GM21515 (cell line): ENCODE measurements at regions not wholly inside any gene's neighbourhood (a gene's known extent, or its start where the extent isn't known, plus 50 kb on each side); places are given as distances from the start of the nearest gene placed in this dataset.

ENCODE experiments used
- ATAC-seq: cut with Tn5 transposase; IDR thresholded peaks from one replicate; pipeline ENCODE4 v1.9.1; 2021; ENCODE audit not compliant: unreplicated experiment

DNA sequence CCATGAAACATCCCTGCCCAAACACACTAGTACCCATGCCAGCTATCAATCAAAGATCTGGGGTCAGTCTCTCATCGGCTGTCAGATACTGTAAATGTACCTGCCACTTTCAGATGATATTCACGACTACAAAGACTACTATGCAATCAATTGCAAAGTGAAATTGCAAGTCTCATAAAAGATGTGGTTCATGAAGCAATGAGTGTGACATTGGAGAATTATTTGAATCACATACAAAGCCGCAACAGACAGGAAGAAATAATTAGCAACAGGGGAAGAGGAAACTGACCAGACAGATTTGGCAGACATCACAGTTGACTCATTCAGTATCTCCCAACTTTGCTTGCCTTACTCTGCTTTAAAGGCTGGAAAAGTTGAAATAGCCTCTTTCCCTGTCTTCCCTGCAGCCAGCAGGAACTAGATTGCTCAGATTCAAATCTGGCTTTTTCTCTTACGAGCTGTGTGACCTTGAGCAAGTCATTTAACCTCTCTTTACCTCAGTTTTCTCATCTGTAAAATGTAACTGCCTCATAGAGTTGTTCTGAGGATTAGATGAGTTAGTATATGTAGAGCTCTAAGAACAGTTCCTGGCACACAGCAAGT lies 95.7 kb upstream of the C3orf80 start:
- ATAC-seq: peak; percentile 45

DNA sequence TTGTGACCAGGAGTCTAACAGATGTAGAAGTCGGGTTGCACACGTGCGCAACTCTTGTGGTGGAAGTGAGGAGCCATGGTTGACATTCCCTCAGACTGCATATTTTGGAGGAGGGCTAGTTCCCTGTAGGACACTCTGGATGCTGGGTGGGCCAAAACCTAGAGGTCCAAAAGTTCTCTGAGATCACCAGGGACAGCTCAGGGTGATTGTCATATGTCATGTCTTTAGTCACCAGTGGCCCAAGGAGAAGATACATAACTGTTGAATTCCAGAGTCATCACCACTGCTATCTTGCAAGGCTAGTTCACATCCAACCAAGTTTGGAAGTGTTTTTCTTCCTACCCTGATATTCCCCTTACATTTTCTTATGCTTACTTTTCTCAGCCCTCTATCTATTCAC lies 95.2 kb upstream of the C3orf80 start:
- ATAC-seq: no peak

DNA sequence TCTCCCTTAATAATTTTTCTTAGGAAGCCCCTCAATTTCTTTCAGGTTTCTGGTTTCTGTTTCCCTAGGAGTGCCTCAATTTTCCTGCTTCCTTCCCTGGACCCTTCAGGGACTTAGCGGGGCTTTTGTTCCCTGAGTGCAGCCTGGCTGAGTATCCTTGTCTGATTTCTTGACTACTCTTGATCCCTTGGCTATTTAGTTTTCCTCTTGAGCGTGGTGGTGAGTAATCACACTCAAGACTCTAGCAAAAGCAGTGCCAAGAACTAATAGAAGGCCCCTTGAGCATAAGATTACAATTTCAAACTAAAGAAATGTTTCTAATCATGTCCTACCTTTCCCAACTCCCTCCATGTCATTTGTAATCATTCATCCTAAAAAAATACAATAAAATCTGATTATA lies 94.3 kb upstream of the C3orf80 start:
- no peak for ATAC-seq

DNA sequence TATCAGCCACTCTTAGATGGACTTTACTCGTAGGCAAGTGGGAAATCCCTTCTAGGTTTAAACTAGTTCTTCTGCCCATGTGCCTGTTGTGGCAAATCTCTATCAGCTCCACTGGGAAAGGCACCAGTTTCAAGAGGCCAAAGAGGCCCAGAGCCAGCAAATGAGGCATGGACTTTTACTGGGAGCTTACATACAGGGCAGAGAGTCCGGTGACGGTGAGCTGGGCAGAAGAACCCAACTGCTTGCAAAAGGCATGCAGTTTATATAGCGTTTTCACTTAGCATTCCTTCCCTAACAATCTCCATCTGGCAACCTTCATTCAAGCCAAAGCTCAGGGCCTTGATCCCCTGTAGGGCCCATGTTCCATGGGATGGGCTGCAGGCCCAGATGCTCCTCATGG lies 93.0 kb upstream of the C3orf80 start:
- no peak for ATAC-seq

DNA sequence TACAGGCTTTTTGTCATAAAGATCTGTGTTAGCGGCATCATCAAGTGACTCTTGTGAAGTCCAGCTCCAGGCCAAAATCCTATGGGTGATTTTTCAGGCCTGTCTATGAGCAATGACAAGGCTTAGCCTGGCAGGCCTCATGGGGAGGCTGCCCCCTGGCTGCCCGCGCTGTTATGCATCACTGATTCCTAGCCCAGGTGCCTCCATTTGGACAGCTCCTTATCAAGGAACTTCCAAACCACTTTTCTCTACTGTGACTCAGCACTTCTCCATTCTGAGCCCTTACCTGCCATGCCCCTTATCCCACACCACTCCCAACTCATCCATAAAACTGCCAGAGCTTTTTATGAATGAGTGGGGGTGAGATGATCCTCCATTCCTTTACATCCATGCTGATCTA lies 91.5 kb upstream of the C3orf80 start:
- no peak for ATAC-seq

DNA sequence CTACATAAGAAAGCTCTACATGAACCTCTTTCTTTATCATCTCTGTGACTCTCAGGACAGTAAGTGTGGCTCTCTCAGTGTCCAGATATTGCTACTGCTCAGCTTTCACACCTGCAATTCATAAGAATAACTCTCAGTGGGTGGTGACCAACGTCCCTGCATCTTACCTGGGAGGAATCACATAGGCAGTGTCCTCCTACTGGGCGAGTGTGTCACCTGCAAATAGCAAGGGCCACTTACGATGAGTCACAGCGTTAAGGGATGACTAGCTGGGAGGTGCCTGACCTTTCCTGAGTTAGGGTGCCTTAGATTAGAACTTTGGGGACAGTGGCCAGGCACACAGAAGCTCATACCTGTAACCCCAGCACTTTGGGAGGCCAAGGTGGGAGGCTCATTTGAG lies 90.8 kb upstream of the C3orf80 start:
- ATAC-seq: no peak

DNA sequence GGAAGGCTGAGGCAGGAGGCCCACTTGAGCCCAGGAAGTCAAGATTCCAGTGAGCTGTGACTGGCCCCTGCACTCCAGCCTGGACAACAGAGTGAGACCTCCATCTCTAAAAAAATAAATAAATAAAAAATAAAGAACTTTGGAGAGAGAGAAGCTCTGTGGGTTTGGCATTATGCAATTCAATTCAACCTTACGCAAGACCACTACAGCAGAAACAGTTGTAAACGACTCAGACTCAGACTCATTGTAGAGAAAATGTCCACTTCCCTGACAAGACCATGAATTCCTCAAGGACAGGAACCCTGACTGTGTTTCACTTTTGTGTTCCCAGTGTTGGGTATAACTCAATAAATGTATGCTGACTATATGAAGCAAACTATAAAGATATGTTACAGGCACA lies 90.3 kb upstream of the C3orf80 start:
- ATAC-seq: no peak

DNA sequence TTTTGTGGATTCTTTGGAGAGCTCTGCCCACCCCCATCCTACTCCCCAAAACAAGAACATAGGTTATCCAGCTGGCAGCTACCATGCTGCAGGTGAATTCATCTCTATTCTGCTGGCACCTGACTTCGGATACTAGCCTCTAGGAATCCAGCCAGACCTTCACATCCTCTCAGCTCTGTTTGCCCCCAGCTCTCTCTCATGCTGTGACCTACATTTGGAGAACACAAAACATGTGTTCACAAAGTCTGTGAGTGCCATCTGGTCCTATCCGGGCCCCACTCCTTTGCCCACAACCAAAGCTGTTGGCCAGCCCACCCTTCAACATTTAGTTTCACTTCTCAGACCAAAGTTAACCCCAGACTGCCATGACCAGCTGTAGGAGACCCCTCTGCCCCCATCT lies 89.4 kb upstream of the C3orf80 start:
- ATAC-seq: no peak

DNA sequence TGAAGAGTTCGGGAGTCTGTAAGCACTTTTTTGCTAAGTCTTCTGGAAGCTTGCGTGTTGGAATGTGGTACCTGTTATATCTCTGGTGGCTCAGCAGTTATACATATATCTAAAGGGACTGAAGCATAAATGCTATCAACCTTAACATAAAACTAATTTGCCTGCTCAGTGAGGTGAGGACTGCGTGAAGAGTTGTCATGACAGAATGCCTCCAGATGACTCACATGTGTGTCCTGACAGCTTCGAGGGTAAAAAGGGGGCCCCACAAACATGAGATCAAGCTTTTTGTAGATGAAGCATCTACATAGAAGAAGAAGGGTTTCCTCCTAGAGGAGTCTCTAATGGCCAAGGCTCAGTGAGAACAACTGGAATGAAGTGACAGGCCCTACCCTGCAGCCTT lies 88.8 kb upstream of the C3orf80 start:
- ATAC-seq: no peak

DNA sequence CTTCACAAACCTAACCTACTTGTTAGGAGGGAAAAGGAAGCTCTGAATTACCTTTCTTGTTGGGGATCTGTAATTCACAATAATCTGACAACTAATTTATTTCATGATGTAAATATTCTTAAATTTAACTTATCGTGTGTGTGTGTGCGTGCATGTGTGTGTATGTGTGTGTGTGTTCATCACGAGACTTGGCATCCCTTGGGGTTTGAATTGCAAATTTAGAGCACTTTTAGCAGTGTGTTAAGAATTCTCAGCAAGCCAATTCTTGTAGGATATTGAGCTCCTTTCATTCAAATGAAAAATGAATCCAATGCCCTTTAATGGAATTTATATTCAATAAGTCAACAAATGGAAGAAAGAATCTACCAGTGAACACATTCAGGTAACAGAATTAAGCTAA lies 85.9 kb upstream of the C3orf80 start:
- no peak for ATAC-seq

DNA sequence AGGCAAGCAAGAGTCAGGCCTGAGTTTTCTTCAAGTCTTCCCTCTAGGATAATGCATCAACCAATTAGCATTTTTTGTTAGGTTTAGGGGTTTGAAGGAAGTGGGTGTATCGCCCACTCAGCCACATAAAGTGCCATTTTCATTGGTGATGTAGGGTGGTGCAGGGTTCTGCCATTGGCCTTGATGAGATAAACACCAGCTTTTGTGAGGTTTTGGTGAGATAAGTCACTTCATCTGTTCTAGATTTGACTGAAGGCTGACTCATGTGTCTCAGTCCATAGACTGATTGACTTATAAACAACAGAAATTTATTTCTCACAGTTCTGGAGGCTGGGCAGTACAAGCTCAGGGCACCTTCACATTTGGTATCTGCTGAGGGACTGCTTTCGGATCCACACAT lies 84.5 kb upstream of the C3orf80 start:
- ATAC-seq: no peak

DNA sequence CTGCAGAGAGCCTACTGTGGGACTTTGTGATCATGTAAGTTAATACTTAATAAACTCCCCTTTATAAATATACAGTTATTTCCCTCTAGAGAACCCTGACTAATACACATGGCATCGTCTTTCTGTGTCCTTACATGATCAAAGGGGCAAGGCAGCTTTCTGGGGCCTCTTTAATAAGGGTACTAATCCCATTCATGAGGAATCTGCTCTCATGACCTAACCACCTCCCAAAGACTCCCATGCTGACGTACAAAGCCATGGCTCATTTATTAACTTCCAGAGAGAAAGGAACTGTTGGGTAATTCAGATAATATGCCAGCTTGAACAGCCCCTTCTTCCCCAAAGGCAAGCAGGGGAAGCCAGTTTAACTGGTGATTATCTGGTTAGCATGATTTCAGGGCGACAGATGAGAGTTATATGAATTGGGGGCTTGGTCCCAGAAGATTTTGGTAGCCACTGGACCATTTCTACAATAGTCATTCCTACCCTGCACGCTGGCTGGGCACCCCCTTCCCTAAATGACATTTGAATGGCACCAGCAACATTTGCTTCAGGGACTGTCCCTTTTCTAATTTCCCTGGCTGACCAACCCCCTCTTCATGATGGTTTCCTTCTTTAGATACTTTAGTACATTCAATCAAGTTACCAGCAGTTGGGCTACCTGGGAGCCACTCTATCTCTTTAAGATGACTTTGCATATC lies 83.6 kb upstream of the C3orf80 start:
- ATAC-seq: no peak

DNA sequence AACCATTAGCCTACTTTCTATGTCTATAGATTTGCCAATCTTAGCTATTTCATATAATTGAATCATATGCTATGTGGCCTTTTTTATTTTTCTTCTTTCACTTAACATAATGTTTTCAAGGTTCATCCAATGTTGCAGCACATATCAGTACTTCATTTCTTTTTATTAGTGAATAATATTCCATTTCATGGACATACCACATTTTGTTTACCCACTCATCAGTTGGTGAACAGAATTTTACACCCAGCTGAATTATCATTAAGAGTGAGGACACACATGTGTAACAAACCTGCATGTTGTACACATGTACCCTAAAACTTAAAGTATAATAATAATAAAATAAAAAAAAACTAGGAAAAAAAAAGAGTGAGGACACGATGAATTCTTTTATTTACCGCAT lies 81.7 kb upstream of the C3orf80 start:
- ATAC-seq: no peak

DNA sequence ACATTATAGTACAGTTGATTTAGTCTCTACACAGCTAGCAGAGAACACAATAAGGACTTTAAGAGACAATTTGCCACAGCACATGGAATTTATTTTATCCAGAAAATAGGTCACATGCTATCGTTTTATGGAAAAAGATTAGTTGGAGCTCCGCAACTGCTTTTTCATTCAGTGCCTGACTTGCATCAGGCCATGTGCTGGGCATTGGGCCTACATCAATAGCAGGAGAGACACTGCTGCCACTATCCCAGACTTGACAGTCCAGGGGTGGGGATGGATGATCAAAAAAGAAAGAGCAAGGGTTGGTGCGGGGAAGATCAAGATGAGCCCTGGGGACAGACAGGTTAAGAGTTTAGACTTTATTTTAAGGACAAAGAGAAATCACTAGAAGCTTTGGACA lies 75.2 kb upstream of the C3orf80 start:
- no peak for ATAC-seq

DNA sequence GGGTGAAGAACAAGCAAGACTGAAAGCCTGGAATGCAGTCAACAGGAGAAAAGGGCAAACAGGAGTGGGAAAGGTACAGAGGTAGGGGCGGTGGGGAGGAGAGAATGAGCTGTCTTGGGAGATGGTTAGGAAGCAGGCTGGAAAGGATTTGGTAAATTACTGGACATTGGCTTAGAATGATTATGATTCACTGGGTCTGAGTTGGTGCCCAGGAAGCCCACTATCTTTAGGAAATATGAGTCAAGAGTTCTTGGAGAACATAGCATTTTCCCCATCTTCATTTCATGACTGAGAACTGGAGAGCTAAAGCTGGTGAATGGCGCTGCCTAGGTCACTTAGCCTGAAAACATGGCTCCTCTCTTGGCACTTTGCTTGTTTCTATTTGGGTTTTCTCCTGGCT lies 74.7 kb upstream of the C3orf80 start:
- no peak for ATAC-seq

DNA sequence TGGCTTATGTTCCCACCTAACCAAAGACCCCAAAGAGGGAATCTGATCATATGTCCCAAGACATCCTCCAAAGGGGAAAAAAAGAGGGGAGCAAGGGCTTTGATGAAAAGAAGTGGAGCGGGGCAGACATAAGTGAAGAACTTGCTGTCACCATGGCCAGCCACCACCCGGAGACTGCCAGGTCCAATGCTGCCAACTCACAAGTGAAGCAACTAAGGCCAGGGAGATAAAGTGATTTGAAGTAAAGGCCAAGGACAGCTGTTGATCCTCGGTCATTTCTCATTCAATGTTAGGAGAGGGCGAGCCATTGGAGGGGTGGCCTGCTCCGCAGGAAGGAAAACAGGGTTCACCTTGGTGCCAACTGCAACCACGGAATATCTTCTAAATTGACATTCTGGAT lies 72.6 kb upstream of the C3orf80 start:
- ATAC-seq: no peak

DNA sequence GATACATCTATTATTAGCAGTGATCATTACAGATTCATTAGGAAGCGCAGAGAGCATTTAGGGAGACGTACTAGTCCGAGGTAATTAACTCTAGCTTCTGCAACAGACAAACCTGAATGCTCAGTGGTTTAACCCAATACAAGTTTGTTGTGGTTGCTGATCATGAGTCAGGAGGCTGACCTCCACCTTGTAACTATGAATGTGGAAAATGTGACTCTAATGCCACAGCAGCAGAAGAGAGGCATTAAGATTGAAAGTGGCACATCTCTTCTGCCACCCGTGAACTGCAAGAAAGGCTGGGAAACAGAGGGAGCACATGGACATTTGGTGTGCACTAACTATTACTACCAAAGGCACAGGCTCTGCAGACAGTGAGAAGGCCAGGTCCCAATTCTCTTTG lies 71.2 kb upstream of the C3orf80 start:
- no peak for ATAC-seq

DNA sequence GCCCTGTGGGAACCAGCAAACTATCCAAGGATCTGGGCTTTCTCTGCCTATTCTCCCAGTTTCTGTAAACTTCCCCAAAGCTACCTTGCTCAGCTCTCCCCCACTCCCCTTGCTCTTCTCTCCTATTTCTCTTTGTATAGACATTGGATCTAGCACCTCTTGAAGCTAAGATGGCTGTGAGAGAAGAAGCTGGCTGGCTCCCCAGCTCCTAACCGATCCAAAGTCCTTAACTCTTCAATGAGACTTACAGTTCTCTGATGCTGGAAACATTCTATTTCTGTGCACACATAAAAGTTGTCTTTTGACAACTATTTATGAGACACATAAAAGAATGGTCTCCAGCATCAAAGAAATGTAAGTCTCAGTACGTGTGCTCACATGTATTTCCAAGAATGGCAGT lies 70.6 kb upstream of the C3orf80 start:
- no peak for ATAC-seq

DNA sequence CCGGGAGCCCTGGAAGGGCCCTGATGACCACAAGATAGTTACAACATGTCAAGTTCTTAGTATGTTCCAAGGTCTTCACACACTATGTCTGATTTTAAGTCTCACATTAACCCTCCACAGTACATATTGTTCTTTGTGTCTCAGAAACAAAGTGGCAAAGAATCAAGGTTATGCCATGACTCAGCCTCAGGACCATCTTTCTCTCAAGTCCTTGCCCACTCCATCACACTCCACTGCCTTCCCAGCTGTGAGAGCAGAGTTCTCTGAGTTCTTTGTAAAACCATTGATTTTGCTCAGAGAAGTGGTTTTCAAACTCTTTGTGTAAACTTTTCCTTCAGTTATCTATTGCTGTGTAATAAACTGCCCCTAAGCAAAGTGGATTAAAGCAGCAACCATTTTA lies 67.9 kb upstream of the C3orf80 start:
- ATAC-seq: no peak

DNA sequence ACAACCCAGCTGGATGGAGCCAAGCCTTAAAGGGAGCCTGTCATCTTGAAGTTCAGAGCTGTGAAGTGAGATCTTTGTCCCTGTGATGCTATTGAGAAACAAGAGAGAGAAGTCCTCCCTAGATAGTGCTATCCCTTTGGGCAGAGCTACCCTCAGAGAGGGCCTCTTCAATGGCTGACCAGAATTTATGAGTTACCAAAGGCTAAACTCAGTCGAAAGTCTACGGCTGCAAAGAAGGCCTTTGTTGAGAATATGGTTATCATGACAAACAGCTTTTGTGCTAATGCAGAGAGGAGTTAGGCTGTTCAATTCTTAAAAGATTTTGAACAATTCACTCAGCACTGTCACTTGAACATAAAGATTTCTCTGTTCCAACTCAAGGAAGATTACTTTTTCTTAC lies 65.9 kb upstream of the C3orf80 start:
- no peak for ATAC-seq

DNA sequence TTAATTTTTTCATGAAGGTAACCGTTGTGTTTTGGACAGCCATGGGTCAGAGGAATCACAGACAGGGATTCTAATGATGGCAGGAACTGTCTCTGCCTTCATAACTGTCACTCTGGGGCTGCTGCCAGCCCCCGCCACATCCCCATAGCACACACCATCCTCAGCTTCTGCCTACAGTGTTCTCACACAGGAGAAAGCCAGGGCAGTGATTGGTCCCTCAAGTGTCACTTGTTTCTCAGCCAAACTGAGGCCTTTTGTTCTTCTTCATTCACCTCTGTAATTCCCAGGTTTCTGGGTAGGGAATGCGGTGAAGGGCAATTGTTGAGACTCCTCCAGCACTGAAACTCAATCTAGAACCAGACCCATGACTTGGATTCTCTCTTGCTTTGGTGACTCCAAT lies 65.4 kb upstream of the C3orf80 start:
- ATAC-seq: no peak

DNA sequence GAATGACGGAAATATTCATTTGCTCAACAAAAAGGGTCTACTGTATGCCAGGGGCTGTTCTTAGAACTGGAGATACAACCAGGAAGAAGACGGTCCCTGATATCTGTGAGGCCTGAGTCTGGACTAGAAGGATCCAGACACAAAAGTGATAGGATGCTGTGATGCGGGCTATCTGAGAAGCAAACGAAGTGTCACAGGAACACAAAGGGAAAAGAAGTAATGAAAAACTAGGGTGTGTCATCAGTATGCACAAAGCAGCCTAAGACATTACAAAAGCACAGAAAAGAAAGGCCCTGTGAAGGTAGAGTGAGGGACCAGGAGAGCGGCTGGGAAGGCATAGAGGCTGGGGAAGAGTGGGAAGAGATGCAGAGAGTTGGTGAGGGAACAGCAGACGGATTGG lies 63.3 kb upstream of the C3orf80 start:
- no peak for ATAC-seq

DNA sequence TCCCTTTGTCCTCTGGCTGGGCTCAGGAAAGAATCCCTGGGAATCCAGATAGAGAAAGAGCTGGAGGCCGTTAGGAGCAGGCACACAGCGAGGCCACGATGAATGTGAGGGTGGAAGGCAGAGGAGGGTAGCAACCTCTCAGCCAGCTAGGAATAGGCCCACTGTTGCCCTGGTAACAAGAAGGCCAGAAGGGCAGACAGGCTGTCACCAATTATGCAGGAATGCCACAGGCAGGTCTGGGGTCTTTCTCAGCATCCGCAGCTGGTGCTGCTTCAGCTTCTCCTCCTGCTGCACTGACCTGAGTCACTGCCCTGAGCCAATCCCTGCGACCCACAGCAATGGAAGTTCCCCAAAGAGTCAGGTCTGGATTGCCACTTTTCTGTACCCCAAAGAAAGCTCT lies 62.8 kb upstream of the C3orf80 start:
- no peak for ATAC-seq
